HPDE6-E6E7 (cell line): ENCODE measurements at regions not wholly inside any gene's neighbourhood (a gene's known extent, or its start where the extent isn't known, plus 50 kb on each side); places are given as distances from the start of the nearest gene placed in this dataset.
A peak's percentile ranks its signal among the peaks of the same experiment; 100 is the strongest.

Experiments
- DNase-seq: peaks from one replicate; pipeline ENCODE4 v3.0.0; 2011; ENCODE audit warnings: missing footprints; ENCODE audit errors: extremely low spot score

- DNase-seq = no peak
Measured at GRCh38 chr12:92582475-92582874, 120.3 kb upstream of the PLEKHG7 start.

- DNase-seq = no peak
Measured at GRCh38 chr12:92581604-92582003, 121.2 kb upstream of the PLEKHG7 start.

GRCh38 chr12:92574911-92575570 is 127.7 kb upstream of the PLEKHG7 start:
- DNase-seq = no peak

GRCh38 chr12:92574051-92574783 is 128.6 kb upstream of the PLEKHG7 start:
- no peak for DNase-seq

GRCh38 chr12:92573104-92573503 is 129.7 kb upstream of the PLEKHG7 start:
- DNase-seq = no peak

GRCh38 chr12:92571844-92572543 is 130.8 kb upstream of the PLEKHG7 start:
- DNase-seq = no peak

- DNase-seq = no peak
Measured at GRCh38 chr12:92571169-92571568, 131.6 kb upstream of the PLEKHG7 start.

- DNase-seq = peak; percentile 26
Measured at GRCh38 chr12:92570056-92570753, 132.6 kb upstream of the PLEKHG7 start.

- DNase-seq = no peak
Measured at GRCh38 chr12:92568691-92569090, 134.1 kb upstream of the PLEKHG7 start.

GRCh38 chr12:92566448-92567019 is 136.3 kb upstream of the PLEKHG7 start:
- no peak for DNase-seq

GRCh38 chr12:92563819-92564218 is 139.0 kb upstream of the PLEKHG7 start:
- DNase-seq = no peak

- no peak for DNase-seq
Measured at GRCh38 chr12:92562063-92562734, 140.6 kb upstream of the PLEKHG7 start.

GRCh38 chr12:92561543-92561899 is 141.3 kb upstream of the PLEKHG7 start:
- DNase-seq = no peak

- DNase-seq = no peak
Measured at GRCh38 chr12:92560713-92561542, 141.9 kb upstream of the PLEKHG7 start.

GRCh38 chr12:92558806-92559205 is 144.0 kb upstream of the PLEKHG7 start:
- no peak for DNase-seq

- DNase-seq = no peak
Measured at GRCh38 chr12:92558215-92558773, 144.5 kb upstream of the PLEKHG7 start.

GRCh38 chr12:92557422-92557724 is 145.4 kb upstream of the PLEKHG7 start:
- DNase-seq = no peak

- DNase-seq = no peak
Measured at GRCh38 chr12:92556637-92557421, 146.0 kb upstream of the PLEKHG7 start.

- no peak for DNase-seq
Measured at GRCh38 chr12:92556141-92556540, 146.6 kb upstream of the PLEKHG7 start.
